IPS DF 4.7 (cell line): ENCODE measurements at regions not wholly inside any gene's neighbourhood (a gene's known extent, or its start where the extent isn't known, plus 50 kb on each side); places are given as distances from the start of the nearest gene placed in this dataset.
"Not testable (repeated sequence)": the region's sequence is repeated elsewhere in the genome, so short reads cannot be mapped to it uniquely, and the experiment has no call there.

ENCODE experiments used
- DNase-seq: peaks from one replicate; pipeline ENCODE4 v3.0.0-alpha.2; 2013; ENCODE audit warnings: low spot score; ENCODE audit errors: extremely low read depth

- no peak for DNase-seq
Observed at GRCh38 chr12:119931402-119931801, 54.3 kb upstream of the CIT start.

GRCh38 chr12:119932921-119933320 lies 55.8 kb upstream of the CIT start:
- no peak for DNase-seq

- not testable (repeated sequence) for DNase-seq
Observed at GRCh38 chr12:119934780-119935179, 54.3 kb upstream of the BICDL1 start.

- DNase-seq, result no peak
Observed at GRCh38 chr12:119936705-119937311, 52.2 kb upstream of the BICDL1 start.

DNA sequence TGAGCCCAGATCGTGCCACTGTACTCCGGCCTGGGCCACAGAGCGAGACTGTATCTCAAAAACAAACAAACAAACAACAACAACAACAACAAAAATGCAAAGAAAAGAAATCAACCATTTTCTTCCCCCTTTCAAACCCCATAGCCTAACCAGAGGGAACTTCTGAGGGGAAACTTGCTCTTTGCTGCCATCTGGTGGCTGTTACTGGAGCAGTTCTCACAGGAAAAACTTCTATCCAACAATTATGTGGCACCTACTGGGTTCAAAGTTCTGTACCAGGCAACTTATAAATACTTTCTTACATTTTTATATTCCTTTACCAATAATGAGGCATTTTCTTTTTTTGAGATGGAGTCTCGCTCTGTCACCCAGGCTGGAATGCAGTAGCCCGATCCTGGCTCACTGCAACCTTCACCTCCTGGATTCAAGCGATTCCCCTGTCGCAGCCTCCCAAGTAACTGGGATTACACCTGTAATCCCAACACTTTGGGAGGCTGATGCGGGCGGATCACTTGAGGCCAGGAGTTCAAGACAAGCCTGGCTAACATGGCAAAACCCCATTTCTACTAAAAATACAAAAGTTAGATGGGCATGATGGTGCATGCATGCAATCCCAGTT lies 50.9 kb upstream of the BICDL1 start:
- peak; percentile 69 for DNase-seq
